ENCODE measurements at regions not wholly inside any gene's neighbourhood (a gene's known extent, or its start where the extent isn't known, plus 50 kb on each side); places are given as distances from the start of the nearest gene placed in this dataset.

GRCh38 chr4:116755051-116755450 lies 330.3 kb downstream of the TRAM1L1 start:
- no peak for TF ChIP-seq CTCF (IDR thresholded peaks at IDR 0.05)
- TF ChIP-seq POLR2A (IDR thresholded peaks at IDR 0.05): no peak
